ENCODE measurements at regions not wholly inside any gene's neighbourhood (a gene's known extent, or its start where the extent isn't known, plus 50 kb on each side); places are given as distances from the start of the nearest gene placed in this dataset.

DNA sequence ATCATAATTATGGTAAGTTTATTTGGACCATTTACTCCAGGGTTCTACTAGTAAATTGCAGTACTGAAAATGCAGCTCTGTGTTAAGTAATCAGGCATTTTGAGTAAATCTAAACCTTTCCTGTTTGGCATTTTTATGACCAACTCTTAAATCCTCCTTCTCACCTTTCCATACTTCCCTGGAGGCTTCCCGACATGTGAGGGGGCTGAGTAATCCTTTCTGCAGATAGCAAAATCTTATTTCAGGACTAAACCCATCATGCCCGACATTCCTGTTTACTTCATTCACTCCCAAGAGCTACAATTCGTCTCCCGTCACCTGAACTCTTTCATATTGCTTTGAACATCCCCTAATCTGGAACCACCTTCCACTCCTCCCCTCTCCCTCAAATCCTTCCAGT, 296.6 kb downstream of the IKZF2 start:
- H3K9me3 Mint-ChIP-seq = peaks cover 15% of the 10 kb centered on the region
- no peaks in the 10 kb centered on the region for H3K27me3 Mint-ChIP-seq (ENCODE audit: low read depth)
- ATAC-seq (no peak), DNase-seq (ENCODE audit: low spot score) (no peak)
- H3K4me1 Mint-ChIP-seq = no peaks in the 10 kb centered on the region
- CTCF ChIA-PET = no interaction called here
- peaks cover 12% of the 10 kb centered on the region for H3K36me3 Mint-ChIP-seq
- TF ChIP-seq, protein P1, sequence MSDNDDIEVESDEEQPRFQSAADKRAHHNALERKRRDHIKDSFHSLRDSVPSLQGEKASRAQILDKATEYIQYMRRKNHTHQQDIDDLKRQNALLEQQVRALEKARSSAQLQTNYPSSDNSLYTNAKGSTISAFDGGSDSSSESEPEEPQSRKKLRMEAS (CRISPR knock-in tag; IDR thresholded peaks at IDR 0.05) = no peak
- TF ChIP-seq, protein P2, sequence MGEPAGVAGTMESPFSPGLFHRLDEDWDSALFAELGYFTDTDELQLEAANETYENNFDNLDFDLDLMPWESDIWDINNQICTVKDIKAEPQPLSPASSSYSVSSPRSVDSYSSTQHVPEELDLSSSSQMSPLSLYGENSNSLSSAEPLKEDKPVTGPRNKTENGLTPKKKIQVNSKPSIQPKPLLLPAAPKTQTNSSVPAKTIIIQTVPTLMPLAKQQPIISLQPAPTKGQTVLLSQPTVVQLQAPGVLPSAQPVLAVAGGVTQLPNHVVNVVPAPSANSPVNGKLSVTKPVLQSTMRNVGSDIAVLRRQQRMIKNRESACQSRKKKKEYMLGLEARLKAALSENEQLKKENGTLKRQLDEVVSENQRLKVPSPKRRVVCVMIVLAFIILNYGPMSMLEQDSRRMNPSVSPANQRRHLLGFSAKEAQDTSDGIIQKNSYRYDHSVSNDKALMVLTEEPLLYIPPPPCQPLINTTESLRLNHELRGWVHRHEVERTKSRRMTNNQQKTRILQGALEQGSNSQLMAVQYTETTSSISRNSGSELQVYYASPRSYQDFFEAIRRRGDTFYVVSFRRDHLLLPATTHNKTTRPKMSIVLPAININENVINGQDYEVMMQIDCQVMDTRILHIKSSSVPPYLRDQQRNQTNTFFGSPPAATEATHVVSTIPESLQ (CRISPR knock-in tag; IDR thresholded peaks at IDR 0.05) = no peak
- TF ChIP-seq USF1 (CRISPR knock-in tag; IDR thresholded peaks at IDR 0.05) = no peak
- TF ChIP-seq, protein P3, sequence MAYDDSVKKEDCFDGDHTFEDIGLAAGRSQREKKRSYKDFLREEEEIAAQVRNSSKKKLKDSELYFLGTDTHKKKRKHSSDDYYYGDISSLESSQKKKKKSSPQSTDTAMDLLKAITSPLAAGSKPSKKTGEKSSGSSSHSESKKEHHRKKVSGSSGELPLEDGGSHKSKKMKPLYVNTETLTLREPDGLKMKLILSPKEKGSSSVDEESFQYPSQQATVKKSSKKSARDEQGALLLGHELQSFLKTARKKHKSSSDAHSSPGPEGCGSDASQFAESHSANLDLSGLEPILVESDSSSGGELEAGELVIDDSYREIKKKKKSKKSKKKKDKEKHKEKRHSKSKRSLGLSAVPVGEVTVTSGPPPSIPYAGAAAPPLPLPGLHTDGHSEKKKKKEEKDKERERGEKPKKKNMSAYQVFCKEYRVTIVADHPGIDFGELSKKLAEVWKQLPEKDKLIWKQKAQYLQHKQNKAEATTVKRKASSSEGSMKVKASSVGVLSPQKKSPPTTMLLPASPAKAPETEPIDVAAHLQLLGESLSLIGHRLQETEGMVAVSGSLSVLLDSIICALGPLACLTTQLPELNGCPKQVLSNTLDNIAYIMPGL (CRISPR knock-in tag; IDR thresholded peaks at IDR 0.05) = no peak
- no peak for TF ChIP-seq SMAD4 (CRISPR knock-in tag; IDR thresholded peaks at IDR 0.05)
- no peak for TF ChIP-seq OVOL2 (CRISPR knock-in tag; IDR thresholded peaks at IDR 0.05; ENCODE audit: borderline replicate concordance)
- no peak for TF ChIP-seq TEAD4 (CRISPR knock-in tag; IDR thresholded peaks at IDR 0.05)
- no peak for TF ChIP-seq ZNF263 (CRISPR knock-in tag; IDR thresholded peaks at IDR 0.05; ENCODE audit: low read depth)
- TF ChIP-seq JAZF1 (CRISPR knock-in tag; IDR thresholded peaks at IDR 0.05) = no peak
- no peak for TF ChIP-seq FOXK1 (CRISPR knock-in tag; IDR thresholded peaks at IDR 0.05)
- TF ChIP-seq, protein P4, sequence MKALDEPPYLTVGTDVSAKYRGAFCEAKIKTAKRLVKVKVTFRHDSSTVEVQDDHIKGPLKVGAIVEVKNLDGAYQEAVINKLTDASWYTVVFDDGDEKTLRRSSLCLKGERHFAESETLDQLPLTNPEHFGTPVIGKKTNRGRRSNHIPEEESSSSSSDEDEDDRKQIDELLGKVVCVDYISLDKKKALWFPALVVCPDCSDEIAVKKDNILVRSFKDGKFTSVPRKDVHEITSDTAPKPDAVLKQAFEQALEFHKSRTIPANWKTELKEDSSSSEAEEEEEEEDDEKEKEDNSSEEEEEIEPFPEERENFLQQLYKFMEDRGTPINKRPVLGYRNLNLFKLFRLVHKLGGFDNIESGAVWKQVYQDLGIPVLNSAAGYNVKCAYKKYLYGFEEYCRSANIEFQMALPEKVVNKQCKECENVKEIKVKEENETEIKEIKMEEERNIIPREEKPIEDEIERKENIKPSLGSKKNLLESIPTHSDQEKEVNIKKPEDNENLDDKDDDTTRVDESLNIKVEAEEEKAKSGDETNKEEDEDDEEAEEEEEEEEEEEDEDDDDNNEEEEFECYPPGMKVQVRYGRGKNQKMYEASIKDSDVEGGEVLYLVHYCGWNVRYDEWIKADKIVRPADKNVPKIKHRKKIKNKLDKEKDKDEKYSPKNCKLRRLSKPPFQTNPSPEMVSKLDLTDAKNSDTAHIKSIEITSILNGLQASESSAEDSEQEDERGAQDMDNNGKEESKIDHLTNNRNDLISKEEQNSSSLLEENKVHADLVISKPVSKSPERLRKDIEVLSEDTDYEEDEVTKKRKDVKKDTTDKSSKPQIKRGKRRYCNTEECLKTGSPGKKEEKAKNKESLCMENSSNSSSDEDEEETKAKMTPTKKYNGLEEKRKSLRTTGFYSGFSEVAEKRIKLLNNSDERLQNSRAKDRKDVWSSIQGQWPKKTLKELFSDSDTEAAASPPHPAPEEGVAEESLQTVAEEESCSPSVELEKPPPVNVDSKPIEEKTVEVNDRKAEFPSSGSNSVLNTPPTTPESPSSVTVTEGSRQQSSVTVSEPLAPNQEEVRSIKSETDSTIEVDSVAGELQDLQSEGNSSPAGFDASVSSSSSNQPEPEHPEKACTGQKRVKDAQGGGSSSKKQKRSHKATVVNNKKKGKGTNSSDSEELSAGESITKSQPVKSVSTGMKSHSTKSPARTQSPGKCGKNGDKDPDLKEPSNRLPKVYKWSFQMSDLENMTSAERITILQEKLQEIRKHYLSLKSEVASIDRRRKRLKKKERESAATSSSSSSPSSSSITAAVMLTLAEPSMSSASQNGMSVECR (CRISPR knock-in tag; IDR thresholded peaks at IDR 0.05; ENCODE audit: borderline replicate concordance) = no peak
- no peak overlapping the region for H3K27ac Mint-ChIP-seq
- no peak overlapping the region for H3K4me3 Mint-ChIP-seq
- POLR2A ChIA-PET = no interaction called here

DNA sequence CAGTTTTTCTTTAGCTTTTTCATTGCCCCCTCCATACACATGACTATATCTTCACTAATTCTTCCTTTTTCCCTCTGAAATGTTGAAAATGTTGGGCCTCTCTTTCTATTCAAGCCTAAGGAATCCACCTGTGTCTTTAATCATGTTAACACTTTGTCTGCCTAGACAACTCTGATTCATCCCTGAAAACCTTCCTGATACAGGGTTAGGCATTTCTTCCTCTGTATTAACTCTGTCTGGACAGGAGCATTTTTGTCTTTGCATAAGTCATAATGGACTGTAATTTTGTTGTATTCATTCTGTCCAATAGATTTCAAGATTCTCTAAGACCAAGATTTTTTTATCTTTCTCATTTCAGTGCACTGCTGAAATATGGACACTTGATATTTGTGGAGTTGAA, 297.3 kb downstream of the IKZF2 start:
- ChIA-PET CTCF (no interaction called here), POLR2A (no interaction called here)
- no peak for TF ChIP-seq HMGA2 (CRISPR knock-in tag; IDR thresholded peaks at IDR 0.05)
- TF ChIP-seq CREM (CRISPR knock-in tag; IDR thresholded peaks at IDR 0.05) = no peak
- TF ChIP-seq, protein P1 (CRISPR knock-in tag; IDR thresholded peaks at IDR 0.05) = no peak
- no peak for TF ChIP-seq CTCF (IDR thresholded peaks at IDR 0.05)
- no peak for TF ChIP-seq TEAD1 (CRISPR knock-in tag; IDR thresholded peaks at IDR 0.05)
- no peak for TF ChIP-seq ZNF121 (CRISPR knock-in tag; IDR thresholded peaks at IDR 0.05)
- TF ChIP-seq SP1 (CRISPR knock-in tag; conservative IDR thresholded peaks at IDR 0.05) = no peak
- TF ChIP-seq, protein P5, sequence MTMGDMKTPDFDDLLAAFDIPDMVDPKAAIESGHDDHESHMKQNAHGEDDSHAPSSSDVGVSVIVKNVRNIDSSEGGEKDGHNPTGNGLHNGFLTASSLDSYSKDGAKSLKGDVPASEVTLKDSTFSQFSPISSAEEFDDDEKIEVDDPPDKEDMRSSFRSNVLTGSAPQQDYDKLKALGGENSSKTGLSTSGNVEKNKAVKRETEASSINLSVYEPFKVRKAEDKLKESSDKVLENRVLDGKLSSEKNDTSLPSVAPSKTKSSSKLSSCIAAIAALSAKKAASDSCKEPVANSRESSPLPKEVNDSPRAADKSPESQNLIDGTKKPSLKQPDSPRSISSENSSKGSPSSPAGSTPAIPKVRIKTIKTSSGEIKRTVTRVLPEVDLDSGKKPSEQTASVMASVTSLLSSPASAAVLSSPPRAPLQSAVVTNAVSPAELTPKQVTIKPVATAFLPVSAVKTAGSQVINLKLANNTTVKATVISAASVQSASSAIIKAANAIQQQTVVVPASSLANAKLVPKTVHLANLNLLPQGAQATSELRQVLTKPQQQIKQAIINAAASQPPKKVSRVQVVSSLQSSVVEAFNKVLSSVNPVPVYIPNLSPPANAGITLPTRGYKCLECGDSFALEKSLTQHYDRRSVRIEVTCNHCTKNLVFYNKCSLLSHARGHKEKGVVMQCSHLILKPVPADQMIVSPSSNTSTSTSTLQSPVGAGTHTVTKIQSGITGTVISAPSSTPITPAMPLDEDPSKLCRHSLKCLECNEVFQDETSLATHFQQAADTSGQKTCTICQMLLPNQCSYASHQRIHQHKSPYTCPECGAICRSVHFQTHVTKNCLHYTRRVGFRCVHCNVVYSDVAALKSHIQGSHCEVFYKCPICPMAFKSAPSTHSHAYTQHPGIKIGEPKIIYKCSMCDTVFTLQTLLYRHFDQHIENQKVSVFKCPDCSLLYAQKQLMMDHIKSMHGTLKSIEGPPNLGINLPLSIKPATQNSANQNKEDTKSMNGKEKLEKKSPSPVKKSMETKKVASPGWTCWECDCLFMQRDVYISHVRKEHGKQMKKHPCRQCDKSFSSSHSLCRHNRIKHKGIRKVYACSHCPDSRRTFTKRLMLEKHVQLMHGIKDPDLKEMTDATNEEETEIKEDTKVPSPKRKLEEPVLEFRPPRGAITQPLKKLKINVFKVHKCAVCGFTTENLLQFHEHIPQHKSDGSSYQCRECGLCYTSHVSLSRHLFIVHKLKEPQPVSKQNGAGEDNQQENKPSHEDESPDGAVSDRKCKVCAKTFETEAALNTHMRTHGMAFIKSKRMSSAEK (CRISPR knock-in tag; IDR thresholded peaks at IDR 0.05; ENCODE audit: borderline replicate concordance) = no peak
- TF ChIP-seq FOXK1 (CRISPR knock-in tag; IDR thresholded peaks at IDR 0.05) = no peak
- no peak for TF ChIP-seq JUN (CRISPR knock-in tag; IDR thresholded peaks at IDR 0.05)
- no peak for TF ChIP-seq ETV6 (CRISPR knock-in tag; IDR thresholded peaks at IDR 0.05)

More for the DNA sequence above, 297.3 kb downstream of the IKZF2 start:
- Mint-ChIP-seq H3K27ac (no peak overlapping the region), H3K4me3 (no peak overlapping the region), H3K9me3 (peaks cover 12% of the 10 kb centered on the region), H3K4me1 (no peaks in the 10 kb centered on the region), H3K36me3 (peaks cover 5% of the 10 kb centered on the region; the same call in 1 of the 2 replicates), H3K27me3 (ENCODE audit: low read depth) (no peaks in the 10 kb centered on the region)
- DNase-seq (ENCODE audit: low spot score) (no peak), ATAC-seq (no peak)
